Endodermal cell (in vitro differentiated cells): ENCODE measurements at regions not wholly inside any gene's neighbourhood (a gene's known extent, or its start where the extent isn't known, plus 50 kb on each side); places are given as distances from the start of the nearest gene placed in this dataset.

Source experiments
- DNase-seq: peaks from one replicate; pipeline ENCODE4 v3.0.0-alpha.2; 2017
- H3K27ac ChIP-seq: 2 replicates; pipeline ENCODE4 v1.5.1; 2013; ENCODE audit warnings: mild to moderate bottlenecking, low read depth, low read length, moderate library complexity
- H3K27me3 ChIP-seq: 2 replicates; pipeline ENCODE4 v1.6.1; 2013; ENCODE audit warnings: mild to moderate bottlenecking, low read length, moderate library complexity; ENCODE audit not compliant: insufficient read depth, control insufficient read depth, poor library complexity, severe bottlenecking
- H3K36me3 ChIP-seq: 2 replicates; pipeline ENCODE4 v1.7.0; 2013; ENCODE audit warnings: mild to moderate bottlenecking, low read length, moderate library complexity; ENCODE audit not compliant: control insufficient read depth, insufficient read depth
- H3K4me1 ChIP-seq: one replicate; pipeline ENCODE4 v1.7.0; 2013; ENCODE audit warnings: low read length; ENCODE audit not compliant: control insufficient read depth, insufficient read depth
- H3K4me3 ChIP-seq: 2 replicates; pipeline ENCODE4 v1.5.1; 2013; ENCODE audit warnings: mild to moderate bottlenecking, low read length, moderate library complexity
- H3K9ac ChIP-seq: 2 replicates; pipeline ENCODE4 v1.6.1; 2013; ENCODE audit warnings: mild to moderate bottlenecking, low read length, moderate library complexity; ENCODE audit not compliant: poor library complexity, severe bottlenecking; ENCODE audit errors: extremely low read depth
- H3K9me3 ChIP-seq: 2 replicates; pipeline ENCODE4 v1.6.1; 2013; ENCODE audit warnings: mild to moderate bottlenecking, low read length, moderate library complexity; ENCODE audit not compliant: control insufficient read depth
- H3K27ac Mint-ChIP-seq: 2 replicates; pipeline ENCODE4 v1.8.0; 2020; ENCODE audit warnings: mixed read lengths
- H3K27me3 Mint-ChIP-seq: 2 replicates; pipeline ENCODE4 v1.8.0; 2021; ENCODE audit warnings: mild to moderate bottlenecking, mixed read lengths; ENCODE audit not compliant: insufficient read depth
- H3K36me3 Mint-ChIP-seq: 2 replicates; pipeline ENCODE4 v1.8.0; 2020; ENCODE audit warnings: low read depth, mixed read lengths
- H3K4me1 Mint-ChIP-seq: 2 replicates; pipeline ENCODE4 v1.8.0; 2020; ENCODE audit warnings: mixed read lengths
- H3K4me3 Mint-ChIP-seq: 2 replicates; pipeline ENCODE4 v1.8.0; 2020; ENCODE audit warnings: mild to moderate bottlenecking, moderate library complexity, mixed read lengths
- H3K9me3 Mint-ChIP-seq: 2 replicates; pipeline ENCODE4 v1.8.0; 2020; ENCODE audit warnings: mild to moderate bottlenecking, mixed read lengths
- CTCF ChIP-seq: fragments of 200-600 bp; sonication (generic); conservative IDR thresholded peaks from 2 replicates; pipeline ENCODE4 v1.5.0; 2021; ENCODE audit warnings: antibody characterized with exemption, mild to moderate bottlenecking
- WGBS, 2 experiments: methylation state at CpG; one replicate each; pipeline versions ENCODE4 v1.1.5 to v1.1.7; 2013; ENCODE audit warnings: missing lambda C conversion rate in 2 of 2, mixed read lengths in 1 of 2; ENCODE audit not compliant: insufficient coverage in 1 of 2, insufficient read length in 1 of 2; 5-methylcytosine and 5-hydroxymethylcytosine counted together

- WGBS, 2 experiments = 61 to 76% methylated on average over 3 to 7 of the region's 7 CpGs
- no peaks in the 10 kb centered on the region for H3K36me3 Mint-ChIP-seq
- peaks cover 12% of the 10 kb centered on the region for H3K4me1 Mint-ChIP-seq
- Histone ChIP-seq H3K9me3 (no peaks in the 10 kb centered on the region), H3K36me3 (no peaks in the 10 kb centered on the region), H3K27ac (peak overlapping the region; percentile 69), H3K4me1 (no peaks in the 10 kb centered on the region), H3K27me3 (peaks cover 91% of the 10 kb centered on the region), H3K4me3 (no peak overlapping the region), H3K9ac (no peak overlapping the region)
- peaks cover 92% of the 10 kb centered on the region for H3K27me3 Mint-ChIP-seq
- no peak for TF ChIP-seq CTCF
- DNase-seq = no peak
- H3K27ac Mint-ChIP-seq = no peak overlapping the region
- H3K4me3 Mint-ChIP-seq = no peak overlapping the region
- H3K9me3 Mint-ChIP-seq = no peaks in the 10 kb centered on the region
These were observed 383.0 kb upstream of the EEF2KMT start for GRCh38 chr16:5480431-5481195.

GRCh38 chr16:5479926-5480325 lies 382.3 kb upstream of the EEF2KMT start:
- peaks cover 12% of the 10 kb centered on the region for H3K4me1 Mint-ChIP-seq
- peak; percentile 72 for DNase-seq
- H3K4me1 ChIP-seq = no peaks in the 10 kb centered on the region
- H3K27ac Mint-ChIP-seq = no peak overlapping the region
- no peak for TF ChIP-seq CTCF
- peaks cover 98% of the 10 kb centered on the region for H3K27me3 ChIP-seq
- peak overlapping the region; percentile 69 for H3K27ac ChIP-seq
- H3K4me3 Mint-ChIP-seq = no peak overlapping the region
- no peaks in the 10 kb centered on the region for H3K36me3 ChIP-seq
- no peaks in the 10 kb centered on the region for H3K36me3 Mint-ChIP-seq
- H3K27me3 Mint-ChIP-seq = peaks cover 97% of the 10 kb centered on the region
- H3K9me3 ChIP-seq = no peaks in the 10 kb centered on the region
- H3K4me3 ChIP-seq = no peak overlapping the region
- no peak overlapping the region for H3K9ac ChIP-seq
- no peaks in the 10 kb centered on the region for H3K9me3 Mint-ChIP-seq
- WGBS, 2 experiments = 2 to 17% methylated on average over 1 to 3 of the region's 3 CpGs

- Histone ChIP-seq H3K4me1 (no peaks in the 10 kb centered on the region), H3K36me3 (no peaks in the 10 kb centered on the region), H3K9ac (no peak overlapping the region), H3K4me3 (no peak overlapping the region), H3K27me3 (peaks cover 87% of the 10 kb centered on the region), H3K27ac (peak overlapping the region; percentile 71), H3K9me3 (no peaks in the 10 kb centered on the region)
- H3K27ac Mint-ChIP-seq = no peak overlapping the region
- no peak overlapping the region for H3K4me3 Mint-ChIP-seq
- peaks cover 13% of the 10 kb centered on the region for H3K4me1 Mint-ChIP-seq
- DNase-seq = no peak
- no peaks in the 10 kb centered on the region for H3K36me3 Mint-ChIP-seq
- WGBS, 2 experiments = 83 to 87% methylated on average over 3 to 7 of the region's 7 CpGs
- no peak for TF ChIP-seq CTCF
- peaks cover 90% of the 10 kb centered on the region for H3K27me3 Mint-ChIP-seq
- H3K9me3 Mint-ChIP-seq = no peaks in the 10 kb centered on the region
These were observed 380.4 kb upstream of the EEF2KMT start for GRCh38 chr16:5478036-5478435.
